HG02970 (cell line): ENCODE measurements at regions not wholly inside any gene's neighbourhood (a gene's known extent, or its start where the extent isn't known, plus 50 kb on each side); places are given as distances from the start of the nearest gene placed in this dataset.
"Not testable (repeated sequence)": the region's sequence is repeated elsewhere in the genome, so short reads cannot be mapped to it uniquely, and the experiment has no call there.

Experiments
- ATAC-seq: cut with Tn5 transposase; IDR thresholded peaks from one replicate; pipeline ENCODE4 v1.9.1; 2021; ENCODE audit warnings: mild to moderate bottlenecking, moderate library complexity, moderate number of reproducible peaks; ENCODE audit not compliant: unreplicated experiment, low FRiP score

DNA sequence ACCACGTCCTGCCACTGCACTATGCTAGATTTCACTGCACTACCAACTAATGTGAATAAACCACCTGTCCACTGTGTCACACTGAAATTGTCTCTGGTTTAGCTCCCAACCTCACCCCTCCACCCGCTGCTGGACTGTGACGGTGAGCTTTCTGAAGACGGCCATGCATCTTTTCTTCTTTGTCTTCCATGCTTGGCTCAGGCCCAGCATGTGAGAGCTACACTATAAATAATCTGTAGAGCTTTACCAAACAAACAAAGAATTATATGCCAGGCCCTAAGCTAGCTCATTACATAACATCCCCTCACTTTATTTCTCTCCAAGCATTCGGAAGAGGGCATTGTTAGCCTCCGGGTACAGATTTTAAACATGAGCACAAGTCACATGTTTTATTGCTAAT, 633.2 kb downstream of the TNS3 start:
- no peak for ATAC-seq

DNA sequence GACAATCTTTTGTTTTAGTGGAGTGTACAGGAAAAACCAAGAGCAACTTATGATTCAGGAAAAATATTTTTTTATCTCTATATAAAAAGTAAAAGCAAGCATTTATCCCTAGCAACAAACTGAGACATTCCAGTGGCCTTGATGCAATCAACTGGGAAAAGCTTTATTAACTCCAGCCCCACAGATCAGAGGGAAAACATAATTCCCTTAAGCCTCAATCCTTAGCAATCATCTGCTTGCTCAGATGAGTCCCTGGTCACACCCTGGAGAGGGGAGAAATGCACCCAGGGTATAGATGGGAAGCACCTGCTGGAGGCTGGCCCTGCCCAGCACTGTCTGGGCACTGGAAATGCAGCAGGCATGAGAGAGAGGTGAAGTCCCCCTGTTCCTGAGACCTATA, 636.6 kb downstream of the TNS3 start:
- no peak for ATAC-seq

DNA sequence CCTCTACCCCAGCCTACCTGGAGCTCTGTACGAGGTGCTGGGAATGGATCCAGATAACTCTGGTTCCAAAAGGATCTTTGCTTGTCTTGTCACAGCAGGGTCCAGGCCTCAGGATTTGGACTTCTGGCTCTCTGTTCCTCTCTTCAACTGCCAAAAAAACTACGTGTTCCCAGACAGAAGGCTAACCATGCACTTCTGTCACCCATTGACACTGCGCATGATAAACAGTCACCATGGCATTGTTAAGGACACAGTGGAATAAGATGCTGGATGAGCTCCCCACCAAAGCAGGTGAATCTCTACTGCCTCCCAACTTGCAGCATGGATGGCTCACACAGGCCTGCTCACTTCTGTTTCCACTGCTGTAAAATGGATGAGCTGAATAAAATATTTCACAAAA, 637.9 kb downstream of the TNS3 start:
- ATAC-seq = no peak

DNA sequence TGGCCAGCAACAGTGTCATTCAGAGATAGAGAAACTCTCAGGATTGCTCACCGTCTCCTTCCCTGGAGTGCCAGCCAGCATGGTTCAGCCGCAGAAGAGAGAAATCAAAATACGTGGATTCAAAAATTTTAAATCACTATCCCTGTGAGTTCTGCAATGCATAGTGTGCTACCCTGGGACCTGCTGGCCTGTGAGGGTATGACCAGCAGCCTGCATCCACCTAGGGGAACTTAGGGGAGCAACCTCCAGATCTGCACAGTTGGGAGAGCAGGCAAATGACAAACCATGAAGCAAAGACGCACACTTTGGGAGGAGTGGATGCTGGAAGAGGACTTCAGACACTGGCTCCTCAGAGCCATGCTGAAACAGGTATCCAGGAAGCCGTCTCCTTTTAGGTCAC, 639.3 kb downstream of the TNS3 start:
- ATAC-seq = no peak

DNA sequence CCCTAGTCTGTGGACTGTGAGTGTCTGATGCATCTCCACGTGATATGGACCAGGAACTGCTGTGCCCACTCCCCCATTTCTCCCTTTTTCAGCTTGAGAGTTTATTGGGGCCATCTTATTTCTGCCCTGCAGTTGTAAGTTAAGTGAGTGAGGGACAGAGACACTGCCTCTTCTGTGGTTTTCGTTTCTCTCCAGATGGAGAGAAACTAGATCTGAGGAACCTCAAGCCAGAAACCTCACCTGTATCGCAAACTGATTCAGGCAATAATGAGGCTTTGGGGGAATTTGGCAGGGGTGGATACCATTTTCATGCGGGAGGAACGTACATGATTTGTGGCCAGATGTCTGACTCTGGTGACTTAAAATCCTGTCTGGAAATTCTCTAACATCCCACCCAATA, 641.7 kb downstream of the TNS3 start:
- no peak for ATAC-seq

DNA sequence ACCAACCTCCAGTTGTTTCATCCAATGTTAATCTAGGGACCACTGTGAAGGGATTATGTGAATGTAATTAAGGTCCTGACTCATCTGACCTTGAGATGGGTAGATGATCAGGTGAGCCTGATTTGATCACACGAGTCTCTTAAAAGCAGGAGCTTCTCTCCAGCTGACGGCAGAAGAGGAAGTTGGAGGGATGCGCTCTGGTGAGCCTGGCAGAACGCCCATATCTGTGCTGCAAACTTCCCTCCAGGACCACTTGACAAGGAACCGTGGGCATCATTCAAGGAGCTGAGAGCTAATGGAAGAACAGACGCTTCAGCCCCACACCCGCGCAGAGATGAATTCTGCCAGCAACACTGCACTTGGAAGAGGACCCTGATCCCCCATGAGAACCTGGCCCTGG, 642.4 kb downstream of the TNS3 start:
- ATAC-seq = no peak

DNA sequence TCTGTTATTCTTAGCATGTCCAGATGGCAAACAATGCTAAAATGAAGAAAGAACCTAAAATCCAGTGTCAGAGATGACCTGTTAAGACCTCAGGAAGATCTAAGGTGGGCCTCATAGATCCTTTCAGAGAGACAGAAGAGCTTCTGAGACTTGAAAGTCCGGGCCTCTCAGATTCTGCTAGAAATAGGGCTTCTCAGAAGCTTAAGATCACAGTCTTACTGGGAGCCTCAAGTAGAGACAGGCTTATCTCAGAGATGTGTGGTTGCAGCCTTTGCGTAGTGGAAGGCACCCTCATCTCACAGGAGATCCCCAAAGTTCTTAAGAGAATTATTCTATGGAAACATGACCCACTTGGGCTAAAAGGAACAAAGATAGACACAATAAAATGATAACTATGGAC, 642.8 kb downstream of the TNS3 start:
- ATAC-seq = no peak

DNA sequence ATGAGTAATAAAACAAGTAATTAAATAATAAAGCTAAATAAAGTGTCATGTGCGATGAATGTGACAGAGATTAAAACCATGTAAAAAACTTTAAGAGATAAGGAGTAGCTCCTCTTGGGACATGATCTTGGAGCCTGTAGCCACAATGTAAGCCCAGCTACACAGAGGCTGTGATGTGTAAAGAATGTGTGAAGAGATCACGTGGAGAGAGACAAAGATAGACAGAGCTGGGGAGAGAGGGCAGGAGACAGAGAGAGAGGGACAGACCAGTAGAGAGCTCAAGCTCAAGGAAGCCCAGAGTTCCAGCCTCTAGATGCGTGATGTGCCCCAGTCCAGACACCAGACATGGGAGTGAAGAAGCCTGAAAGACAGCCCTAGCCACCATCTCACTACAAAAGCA, 644.1 kb downstream of the TNS3 start:
- no peak for ATAC-seq

DNA sequence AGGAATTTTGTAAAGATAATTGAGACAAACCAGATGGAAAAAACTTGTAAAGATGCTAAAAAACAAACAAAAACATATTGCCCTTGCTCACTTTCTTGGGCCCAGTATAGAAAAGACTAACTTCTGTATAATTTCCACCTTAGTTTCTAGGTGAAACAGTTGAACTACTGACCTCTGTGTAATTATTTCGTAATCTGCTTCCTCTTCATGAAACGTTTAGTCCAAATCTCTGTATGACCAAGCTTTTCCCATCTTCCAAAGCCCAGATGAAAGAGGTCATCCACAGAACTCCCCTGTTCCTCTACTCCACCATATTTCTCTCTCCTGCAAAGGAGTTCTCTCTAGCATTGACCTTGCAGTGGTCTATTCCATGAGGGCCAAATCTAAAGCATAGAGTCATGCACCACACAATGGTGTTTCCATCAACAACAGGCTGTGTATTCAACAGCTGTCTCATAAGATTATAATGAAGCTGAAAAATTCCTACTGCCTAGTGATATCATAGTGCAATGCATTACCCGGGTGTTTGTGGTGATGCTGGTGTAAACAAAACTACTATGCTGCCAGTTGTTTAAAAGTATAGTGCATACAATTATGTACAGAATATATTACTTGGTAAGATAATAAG, 647.6 kb downstream of the TNS3 start:
- ATAC-seq = no peak

DNA sequence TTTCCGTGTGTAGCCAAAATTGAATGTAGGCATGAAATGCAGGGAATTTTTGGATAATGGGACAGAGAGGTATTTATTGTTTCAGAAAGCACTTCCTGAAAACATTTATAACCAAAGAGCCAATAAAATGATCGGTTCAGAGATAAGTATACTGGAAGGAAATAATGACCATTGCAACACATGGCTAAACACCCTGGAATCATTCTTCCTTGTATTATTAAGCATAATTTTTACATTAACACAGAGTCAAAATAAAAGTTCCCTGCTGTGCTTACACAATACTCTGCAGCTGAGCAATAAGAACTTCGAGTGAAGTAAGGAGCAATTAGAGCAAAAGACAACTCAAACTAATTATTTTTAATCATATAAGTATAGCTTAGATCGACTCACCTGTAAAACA, 648.3 kb downstream of the TNS3 start:
- ATAC-seq = no peak

DNA sequence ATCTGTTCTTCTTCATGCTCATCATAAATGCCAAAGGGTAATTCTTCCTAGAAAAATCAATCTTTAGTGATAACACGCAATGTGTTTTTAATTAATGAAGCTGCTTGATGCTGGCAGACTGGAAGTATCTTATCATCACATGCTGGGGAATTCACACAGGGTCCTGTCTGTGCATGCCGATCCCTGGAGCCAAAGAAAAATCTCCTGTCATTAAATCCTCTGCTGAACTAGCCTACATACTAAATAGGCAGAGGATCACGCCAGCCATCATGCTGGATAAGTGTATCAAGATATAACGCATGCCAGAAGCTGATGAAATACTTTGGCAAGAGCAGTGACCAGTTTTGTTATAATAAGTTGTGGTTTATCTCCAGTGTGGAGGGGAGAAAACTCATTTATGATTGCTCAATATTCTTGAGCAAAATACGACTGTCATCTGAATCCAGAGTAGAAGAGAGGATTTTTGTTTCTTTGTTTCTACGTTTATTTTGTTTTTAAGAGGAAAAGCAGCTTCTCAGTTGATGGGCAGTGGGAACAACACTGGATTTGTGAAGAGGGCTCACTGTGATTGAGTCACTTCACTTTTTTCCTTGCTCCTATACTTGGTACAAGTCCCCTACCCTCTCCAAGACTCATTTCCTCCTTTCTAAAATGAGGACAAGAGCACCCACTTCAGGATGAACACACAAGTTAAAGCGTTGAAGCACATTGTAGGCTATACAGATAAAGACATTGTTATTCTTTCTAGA, 649.1 kb downstream of the TNS3 start:
- no peak for ATAC-seq

DNA sequence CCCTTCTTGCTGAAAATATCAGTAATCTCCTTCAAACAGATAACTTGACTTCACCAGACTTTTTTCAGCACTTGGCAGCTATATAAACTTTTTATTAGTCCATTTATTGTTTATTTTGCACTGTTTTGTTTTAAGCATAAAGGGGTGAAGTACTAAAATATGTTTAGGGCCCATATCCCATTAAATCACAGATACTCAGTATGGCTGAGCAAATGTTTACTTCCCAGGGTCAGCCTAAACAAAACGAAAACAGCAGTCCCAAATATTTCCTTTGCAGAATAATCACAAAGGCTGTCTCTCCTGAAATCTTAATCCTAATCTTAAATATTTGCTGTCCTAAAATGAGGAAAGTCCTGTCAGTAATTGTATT, 649.6 kb downstream of the TNS3 start:
- no peak for ATAC-seq

DNA sequence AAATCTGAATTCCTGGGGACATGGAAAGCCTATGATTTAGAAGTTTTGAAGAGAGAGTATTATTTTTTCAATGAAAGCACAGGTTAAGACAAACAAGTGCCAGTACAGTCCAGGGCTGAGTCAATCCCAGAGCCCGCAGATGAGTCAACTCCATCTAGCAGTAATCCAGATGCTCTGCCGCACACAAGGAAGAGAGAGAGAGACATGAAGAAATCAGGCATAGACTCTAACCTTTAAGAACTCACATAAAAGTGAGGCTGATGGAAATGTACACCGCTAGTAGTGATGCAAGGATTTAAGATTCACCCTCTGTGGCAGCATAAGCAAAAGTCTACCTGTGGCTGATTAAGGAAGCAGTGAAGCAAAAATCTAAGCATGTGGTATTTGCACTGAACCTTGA, 651.5 kb downstream of the TNS3 start:
- ATAC-seq = no peak

DNA sequence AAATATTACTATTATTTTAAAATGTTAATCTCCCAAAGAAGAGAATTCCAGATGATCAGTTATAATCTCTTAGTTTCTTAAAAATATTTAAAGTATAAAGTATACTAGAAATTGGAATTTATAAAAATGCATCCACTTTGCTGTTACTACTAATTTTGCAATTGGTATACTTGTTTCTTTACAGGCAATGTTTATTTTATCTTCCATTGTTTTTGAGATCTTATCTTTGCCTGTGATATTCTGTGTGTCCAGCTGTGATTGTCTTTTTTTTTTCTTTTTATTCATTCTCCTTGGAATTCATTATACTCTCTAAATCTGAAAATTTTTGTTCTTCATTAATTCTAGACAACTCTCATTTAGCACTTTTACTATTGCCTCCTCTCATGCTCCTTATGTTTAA, 652.6 kb downstream of the TNS3 start:
- no peak for ATAC-seq

DNA sequence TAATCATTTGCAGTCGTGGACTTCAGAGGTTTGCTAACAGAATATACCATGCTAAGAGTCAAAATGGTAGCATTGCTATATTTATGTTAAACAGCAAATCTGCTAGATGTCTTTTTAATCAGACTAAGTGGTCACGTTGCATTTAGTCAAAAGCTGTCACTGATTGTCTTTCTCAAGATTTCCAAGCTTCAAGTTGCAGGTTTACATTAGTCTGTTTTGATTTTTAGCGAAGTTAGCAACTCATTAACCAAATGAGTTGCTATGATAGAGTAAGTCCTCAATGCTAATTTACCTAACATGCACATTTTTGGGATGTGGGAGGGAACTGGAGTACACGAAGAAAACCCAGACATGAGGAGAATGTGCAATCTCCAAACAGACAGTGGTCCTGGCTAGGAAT, 653.2 kb downstream of the TNS3 start:
- no peak for ATAC-seq

DNA sequence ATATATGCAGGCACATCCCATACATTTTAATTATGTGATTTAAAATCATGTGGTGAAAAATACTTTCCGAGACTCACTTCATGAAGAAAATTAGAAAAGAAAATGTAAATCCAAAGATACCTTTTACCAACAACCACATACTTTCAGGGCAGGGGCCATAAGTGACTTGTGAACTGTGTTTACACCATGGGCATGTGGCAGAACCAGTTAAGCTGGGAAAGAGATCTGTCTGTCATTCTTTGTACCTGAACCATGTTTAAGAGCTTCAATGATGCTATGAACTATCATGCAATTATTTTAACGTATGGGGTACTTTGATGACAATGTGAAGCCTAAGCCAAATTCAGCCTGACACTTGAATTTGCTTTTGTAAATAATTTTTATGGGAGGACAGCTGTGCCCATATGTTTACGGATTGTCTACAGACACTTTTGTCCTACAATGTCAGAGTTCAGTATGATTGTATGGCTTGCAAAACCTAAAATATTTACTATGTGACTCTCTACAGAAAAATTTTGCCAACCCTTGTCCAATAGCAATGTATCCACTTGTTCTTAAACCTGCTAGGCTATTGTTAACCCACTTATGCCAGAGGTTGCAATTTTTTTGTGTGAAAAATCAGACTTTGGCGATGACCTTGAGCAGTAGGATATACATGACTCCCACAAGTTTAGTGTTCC, 654.6 kb downstream of the TNS3 start:
- ATAC-seq = no peak

DNA sequence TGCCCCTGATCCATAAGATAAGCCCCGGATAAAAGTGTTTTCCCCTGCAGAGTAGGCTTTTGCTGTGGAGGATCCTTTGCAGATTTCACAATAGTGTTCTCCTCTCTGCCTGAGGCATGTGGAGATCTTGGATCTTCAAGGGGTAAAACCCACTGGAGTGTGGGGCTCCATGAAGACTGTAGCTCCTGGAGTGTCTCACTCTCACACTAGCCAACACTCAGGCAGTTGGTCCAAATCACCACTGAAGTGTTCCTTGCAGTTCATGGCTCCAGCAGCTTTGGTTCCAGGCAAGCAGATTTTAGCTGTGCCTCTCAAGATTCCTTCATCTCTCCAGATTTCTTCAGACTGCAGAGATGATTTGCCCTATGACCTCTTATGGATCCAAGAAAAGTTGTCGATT, 665.3 kb downstream of the TNS3 start:
- no peak for ATAC-seq

DNA sequence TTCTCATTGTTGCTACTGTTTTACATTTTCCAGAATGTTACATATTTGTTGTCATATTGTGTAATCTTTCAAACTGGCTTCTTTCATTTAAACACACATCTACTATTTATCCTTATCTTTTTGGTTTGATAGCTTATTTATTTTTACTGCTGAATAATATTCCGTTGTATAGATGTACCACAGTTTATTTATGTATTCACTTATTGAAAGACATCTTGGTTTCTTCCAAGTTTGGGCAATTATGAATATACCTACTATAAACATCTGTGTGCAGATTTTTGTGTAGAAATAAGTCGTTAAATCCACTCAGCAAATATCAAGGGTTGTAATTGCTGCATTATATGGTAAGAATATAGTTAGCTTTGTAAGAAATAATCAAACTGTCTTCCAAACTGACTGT, 669.2 kb downstream of the TNS3 start:
- ATAC-seq = no peak

DNA sequence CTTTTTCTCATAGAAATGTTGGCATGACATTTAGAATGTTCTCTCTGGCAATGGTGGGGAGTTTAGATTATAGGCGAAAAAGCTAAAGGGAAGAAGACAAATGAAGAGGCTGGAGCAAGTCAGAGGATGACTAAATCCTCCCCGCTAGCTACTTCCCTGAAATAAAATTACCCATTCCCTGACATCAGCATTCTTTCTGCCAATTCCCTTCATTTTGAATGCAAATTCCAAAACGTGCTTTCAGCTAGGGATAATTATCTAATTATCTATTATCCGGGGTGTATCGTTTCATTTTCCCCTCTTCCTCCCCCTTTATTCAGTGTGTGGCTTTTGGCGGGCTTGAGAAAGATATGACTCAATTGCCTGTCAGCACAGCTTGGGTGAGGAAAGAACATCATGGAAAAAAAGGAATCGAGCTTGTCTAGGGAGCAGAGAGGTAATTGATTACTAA, 672.3 kb downstream of the TNS3 start:
- no peak for ATAC-seq

DNA sequence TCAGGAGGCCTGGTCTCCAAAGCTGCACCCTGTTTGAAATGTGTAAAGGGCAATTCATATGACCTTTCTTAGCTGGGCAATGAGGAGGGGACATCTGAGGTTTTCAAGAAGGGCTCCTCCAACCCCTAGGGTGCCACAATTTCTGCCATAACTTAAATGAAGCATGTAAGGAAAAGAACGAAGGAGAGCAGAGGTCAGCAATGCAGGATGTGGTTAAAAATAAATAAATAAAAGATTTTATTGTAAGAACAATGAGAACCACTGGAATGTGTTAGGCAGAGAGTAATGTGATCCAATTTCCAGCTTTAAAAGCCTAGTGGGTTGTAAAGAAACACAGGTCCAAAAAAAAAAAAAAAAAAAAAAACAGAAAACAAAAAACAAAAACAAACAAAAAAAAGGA, 673.1 kb downstream of the TNS3 start:
- no peak for ATAC-seq

DNA sequence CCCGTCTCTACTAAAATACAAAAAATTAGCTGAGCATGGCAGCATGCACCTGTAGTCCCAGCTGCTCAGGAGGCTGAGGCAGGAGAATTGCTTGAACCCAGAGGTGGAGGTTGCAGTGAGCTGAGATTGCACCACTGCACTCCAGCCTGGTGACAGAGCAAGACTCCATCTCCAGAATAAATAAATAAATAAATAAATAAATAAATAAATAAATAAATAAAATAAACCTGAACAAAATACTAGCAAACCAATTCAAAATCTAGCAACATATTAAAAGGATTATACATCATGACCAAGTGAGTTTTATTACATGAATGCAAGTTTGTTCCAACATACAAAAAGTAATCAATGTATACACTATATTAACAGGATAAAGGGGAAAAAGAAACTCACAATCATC, 677.4 kb downstream of the TNS3 start:
- not testable (repeated sequence) for ATAC-seq

DNA sequence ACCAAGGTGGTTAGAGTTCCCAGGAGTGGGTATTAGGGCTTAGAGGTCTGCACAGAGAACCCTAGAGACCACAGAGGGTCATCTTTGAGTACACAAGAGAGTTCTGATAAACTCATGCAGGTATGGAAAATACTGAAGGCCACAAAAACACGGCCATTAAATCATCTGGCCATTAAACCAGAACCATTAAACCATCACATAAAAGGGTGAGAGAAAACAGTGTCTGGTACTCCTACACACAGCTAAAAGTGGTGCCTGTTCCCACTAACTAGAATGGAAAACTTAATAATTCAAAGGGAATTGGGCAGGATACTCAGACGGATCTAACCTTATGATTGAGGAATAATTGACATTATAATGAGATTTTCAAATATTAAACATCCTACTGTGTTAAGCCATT, 679.4 kb downstream of the TNS3 start:
- no peak for ATAC-seq
